CD4-positive, alpha-beta T cell (primary cell): ENCODE measurements at regions not wholly inside any gene's neighbourhood (a gene's known extent, or its start where the extent isn't known, plus 50 kb on each side); places are given as distances from the start of the nearest gene placed in this dataset.

Experiments used
- ATAC-seq: fragments of 200-7000 bp; cut with Tn5 transposase; one replicate; pipeline ENCODE4 v1.10.0; 2022; ENCODE audit warnings: mild to moderate bottlenecking; ENCODE audit not compliant: poor library complexity
- CTCF ChIA-PET: fragments of 350-600 bp; sonication (Branson Sonifier 250); formaldehyde crosslinking; loops from one replicate; lab custom pipeline; 2021; ENCODE audit warnings: antibody characterized with exemption, inconsistent platforms; lab: Charles Lee
- POLR2A ChIA-PET: fragments of 350-600 bp; sonication (Branson Sonifier 250); formaldehyde crosslinking; loops from one replicate; lab custom pipeline; 2021; ENCODE audit warnings: antibody characterized with exemption, inconsistent platforms; lab: Charles Lee
- DNase-seq, 14 experiments: peaks; one replicate each; pipeline ENCODE4 v3.0.0-alpha.2; 2013 to 2020; ENCODE audit warnings: mixed read lengths in 2 of 14
- H3K27ac ChIP-seq, 2 donors: one replicate each; pipeline versions ENCODE4 v1.5.1 to v1.7.0; 2013; ENCODE audit warnings: low read length in 2 of 2, low read depth in 1 of 2, mild to moderate bottlenecking in 1 of 2
- H3K27me3 ChIP-seq, 2 experiments: 1 replicate in 1 of 2; 2 replicates in 1 of 2; pipeline versions ENCODE4 v1.6.1 to v1.7.0; 2013; ENCODE audit warnings: low read length in 2 of 2, control low read depth in 1 of 2, mild to moderate bottlenecking in 1 of 2, moderate library complexity in 1 of 2; ENCODE audit not compliant: insufficient read depth in 2 of 2, control insufficient read depth in 1 of 2
- H3K36me3 ChIP-seq: one replicate; pipeline ENCODE4 v1.6.1; 2013; ENCODE audit warnings: low read length, control low read depth; ENCODE audit not compliant: insufficient read depth
- H3K4me1 ChIP-seq: one replicate; pipeline ENCODE4 v1.6.1; 2013; ENCODE audit warnings: low read length, control low read depth; ENCODE audit not compliant: insufficient read depth
- H3K4me3 ChIP-seq: one replicate; pipeline ENCODE4 v1.5.1; 2013; ENCODE audit warnings: mild to moderate bottlenecking, low read length, moderate library complexity
- H3K9me3 ChIP-seq, 2 experiments: 1 replicate in 1 of 2; 2 replicates in 1 of 2; pipeline versions ENCODE4 v1.6.1 to v1.7.0; 2013; ENCODE audit warnings: low read length in 2 of 2, mild to moderate bottlenecking in 2 of 2, control low read depth in 1 of 2, moderate library complexity in 1 of 2; ENCODE audit not compliant: control insufficient read depth in 1 of 2, insufficient read depth in 1 of 2
- H3K27ac Mint-ChIP-seq: one replicate; pipeline ENCODE4 v1.8.0; 2020; ENCODE audit warnings: mixed read lengths
- H3K27me3 Mint-ChIP-seq: one replicate; pipeline ENCODE4 v1.8.0; 2021; ENCODE audit warnings: mixed read lengths
- H3K36me3 Mint-ChIP-seq: one replicate; pipeline ENCODE4 v1.8.0; 2021; ENCODE audit warnings: low read depth, mixed read lengths
- H3K4me1 Mint-ChIP-seq: one replicate; pipeline ENCODE4 v1.8.0; 2021; ENCODE audit warnings: low read depth, mixed read lengths
- H3K4me3 Mint-ChIP-seq: one replicate; pipeline ENCODE4 v1.8.0; 2020; ENCODE audit warnings: mild to moderate bottlenecking, mixed read lengths
- H3K9me3 Mint-ChIP-seq: one replicate; pipeline ENCODE4 v1.8.0; 2020; ENCODE audit warnings: mixed read lengths
- CTCF ChIP-seq: fragments of 200-600 bp; IDR thresholded peaks from one replicate; pipeline ENCODE4 v1.8.0; 2022; ENCODE audit warnings: antibody characterized with exemption, mild to moderate bottlenecking
- intact Hi-C, 2 experiments: fragments of 100-400 bp; cut with DNase I in 1 of 2; cut with micrococcal nuclease in 1 of 2; formaldehyde crosslinking; loops; one replicate each; pipeline versions ENCODE4 v1.15.1 to v1.9.0; 2023 to 2025; cut with DNase I, micrococcal nuclease

GRCh38 chr13:26976313-26976712, 195.3 kb downstream of the USP12 start:
- no peak overlapping the region for H3K4me3 ChIP-seq
- peaks cover 4% of the 10 kb centered on the region for H3K4me1 ChIP-seq
- H3K27ac Mint-ChIP-seq = no peak overlapping the region
- no peak for TF ChIP-seq CTCF
- H3K36me3 Mint-ChIP-seq = no peaks in the 10 kb centered on the region
- no peak overlapping the region for H3K4me3 Mint-ChIP-seq
- no peaks in the 10 kb centered on the region for H3K36me3 ChIP-seq
- POLR2A ChIA-PET = no interaction called here
- CTCF ChIA-PET = interaction anchor here (1.2 kb wide), 1 partner anchor 9 kb away, joined by 3 read pairs; no protein-coding TSS in a partner anchor
- ATAC-seq (no peak), DNase-seq (no peak)
- H3K9me3 Mint-ChIP-seq = no peaks in the 10 kb centered on the region
- no peaks in the 10 kb centered on the region for H3K9me3 ChIP-seq
- intact Hi-C loops = no loop called here
- H3K27ac ChIP-seq = no peak overlapping the region
- peaks cover 4% of the 10 kb centered on the region for H3K27me3 Mint-ChIP-seq
- H3K4me1 Mint-ChIP-seq = peaks cover 5% of the 10 kb centered on the region
- peaks cover 0 to 4% of the 10 kb centered on the region in 2 experiments for H3K27me3 ChIP-seq

GRCh38 chr13:26973946-26974345, 197.7 kb downstream of the USP12 start:
- CTCF ChIA-PET = no interaction called here
- ATAC-seq = no peak

GRCh38 chr13:26973295-26973694, 198.3 kb downstream of the USP12 start:
- H3K27ac Mint-ChIP-seq = no peak overlapping the region
- ChIA-PET POLR2A (no interaction called here), CTCF (no interaction called here)
- H3K36me3 Mint-ChIP-seq = no peaks in the 10 kb centered on the region
- intact Hi-C loops = no loop called here
- H3K4me1 Mint-ChIP-seq = peaks cover 5% of the 10 kb centered on the region
- no peaks in the 10 kb centered on the region for H3K27me3 Mint-ChIP-seq
- Histone ChIP-seq H3K36me3 (no peaks in the 10 kb centered on the region), H3K4me1 (peaks cover 4% of the 10 kb centered on the region), H3K9me3 (no peaks in the 10 kb centered on the region), H3K27ac (no peak overlapping the region), H3K27me3 (peaks cover 0 to 2% of the 10 kb centered on the region in 2 experiments), H3K4me3 (no peak overlapping the region)
- no peaks in the 10 kb centered on the region for H3K9me3 Mint-ChIP-seq
- DNase-seq (no peak), ATAC-seq (no peak)
- no peak overlapping the region for H3K4me3 Mint-ChIP-seq
- no peak for TF ChIP-seq CTCF

More at GRCh38 chr13:26973946-26974345, 197.7 kb downstream of the USP12 start:
- POLR2A ChIA-PET = interaction anchor here (0.8 kb wide), 1 partner anchor 684 kb away, joined by 3 read pairs; no protein-coding TSS in a partner anchor
- H3K4me1 ChIP-seq = peaks cover 4% of the 10 kb centered on the region
- no peak for DNase-seq
- Mint-ChIP-seq H3K27me3 (peaks cover 4% of the 10 kb centered on the region), H3K9me3 (no peaks in the 10 kb centered on the region), H3K27ac (no peak overlapping the region), H3K4me1 (peaks cover 5% of the 10 kb centered on the region), H3K36me3 (no peaks in the 10 kb centered on the region), H3K4me3 (no peak overlapping the region)
- intact Hi-C loops = no loop called here
- no peak overlapping the region for H3K27ac ChIP-seq
- no peak for TF ChIP-seq CTCF
- no peaks in the 10 kb centered on the region for H3K9me3 ChIP-seq
- H3K27me3 ChIP-seq = peaks cover 0 to 2% of the 10 kb centered on the region in 2 experiments
- H3K36me3 ChIP-seq = no peaks in the 10 kb centered on the region
- no peak overlapping the region for H3K4me3 ChIP-seq
